ENCODE measurements at regions not wholly inside any gene's neighbourhood (a gene's known extent, or its start where the extent isn't known, plus 50 kb on each side); places are given as distances from the start of the nearest gene placed in this dataset.

DNA sequence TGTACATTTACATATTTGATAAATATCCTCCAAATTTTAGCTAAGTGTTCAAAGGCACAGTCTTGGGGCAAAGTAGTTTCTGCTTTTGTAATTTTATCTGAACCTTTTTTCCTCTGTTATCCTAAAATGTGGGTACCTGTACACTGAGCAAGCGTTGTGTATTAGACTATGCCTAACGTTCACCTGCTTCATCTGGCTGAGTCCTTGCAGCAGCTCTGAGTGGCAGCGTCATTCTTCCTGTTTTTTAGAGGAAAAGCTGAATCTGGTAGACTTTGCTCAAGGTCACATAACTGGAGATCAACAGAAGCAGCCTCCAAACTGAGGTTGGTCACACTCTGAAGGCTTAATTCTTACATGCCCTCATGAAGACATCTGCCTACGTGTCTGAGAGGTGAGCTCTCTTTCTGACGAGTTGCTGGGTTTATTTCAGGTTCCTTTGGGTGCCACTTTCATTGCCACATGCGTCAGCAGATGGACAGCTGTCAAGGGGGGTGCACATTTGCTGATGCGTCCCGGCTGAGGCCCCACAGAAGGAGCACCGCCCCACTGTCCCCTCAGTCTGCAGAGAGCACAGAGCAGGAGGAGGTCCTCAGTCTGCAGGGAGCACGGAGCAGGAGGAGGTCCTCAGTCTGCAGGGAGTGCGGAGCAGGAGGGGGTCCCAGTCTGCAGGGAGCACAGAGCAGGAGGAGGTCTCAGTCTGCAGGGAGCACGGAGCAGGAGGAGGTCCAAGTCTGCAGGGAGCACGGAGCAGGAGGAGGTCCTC, 406.5 kb upstream of the SHH start:
- no peak for DNase-seq

DNA sequence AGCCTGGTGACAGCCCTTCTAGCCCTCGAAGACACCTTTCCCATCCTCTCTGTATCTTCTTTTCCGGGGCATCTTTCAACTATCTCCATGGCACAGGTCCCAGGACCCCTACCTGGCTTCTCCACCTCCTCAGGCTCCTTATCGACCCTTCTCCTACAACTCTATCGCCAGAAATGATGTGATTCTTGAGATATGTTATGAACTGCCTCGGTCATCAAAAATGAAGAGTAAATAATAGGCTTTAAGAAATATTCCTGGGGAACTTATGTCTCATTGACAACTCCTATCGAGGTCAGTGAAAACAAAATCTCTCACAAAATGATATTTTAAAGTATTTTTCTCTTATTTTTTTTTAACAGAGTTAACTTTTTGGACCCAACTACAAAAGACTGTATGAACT, 405.5 kb upstream of the SHH start:
- no peak for DNase-seq

DNA sequence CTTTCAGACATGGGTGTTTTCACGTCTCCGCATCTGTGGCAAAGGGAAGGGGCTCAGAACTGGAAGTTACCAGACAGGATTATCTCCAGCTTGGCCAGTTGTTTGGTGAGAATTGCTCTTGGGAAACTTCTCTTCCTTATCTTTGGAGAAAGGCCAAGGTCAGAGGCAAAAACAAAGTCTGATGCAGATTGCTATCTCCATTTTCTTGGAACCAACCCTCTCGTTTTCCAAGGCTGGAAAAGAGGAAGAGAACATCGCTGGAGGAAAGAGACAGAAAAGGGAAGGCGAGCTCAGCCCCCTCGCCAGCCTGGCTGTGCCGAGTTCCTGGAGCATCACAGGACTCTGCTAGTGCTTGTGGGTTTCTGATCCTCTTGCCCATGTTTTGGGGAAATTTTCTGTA, 396.8 kb upstream of the SHH start:
- no peak for DNase-seq

DNA sequence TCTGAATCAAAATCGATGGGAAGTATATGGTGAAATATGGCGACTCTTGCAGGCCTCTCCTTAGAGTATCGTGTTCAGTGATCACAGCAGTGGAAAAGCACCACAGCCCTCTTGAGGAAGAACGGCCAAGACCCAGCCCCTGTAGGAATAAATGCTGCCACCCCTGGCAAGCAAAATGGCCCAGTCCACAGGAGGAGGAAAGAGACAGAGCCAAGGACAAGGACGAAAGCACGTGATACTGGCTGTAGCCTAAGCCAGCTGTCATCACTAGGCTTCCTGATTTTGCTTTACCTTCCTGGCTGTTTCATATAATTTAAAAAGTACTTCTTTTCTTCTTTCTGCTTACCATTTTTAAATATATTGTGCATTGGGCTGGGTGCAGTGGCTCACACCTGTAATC, 395.0 kb upstream of the SHH start:
- no peak for DNase-seq

DNA sequence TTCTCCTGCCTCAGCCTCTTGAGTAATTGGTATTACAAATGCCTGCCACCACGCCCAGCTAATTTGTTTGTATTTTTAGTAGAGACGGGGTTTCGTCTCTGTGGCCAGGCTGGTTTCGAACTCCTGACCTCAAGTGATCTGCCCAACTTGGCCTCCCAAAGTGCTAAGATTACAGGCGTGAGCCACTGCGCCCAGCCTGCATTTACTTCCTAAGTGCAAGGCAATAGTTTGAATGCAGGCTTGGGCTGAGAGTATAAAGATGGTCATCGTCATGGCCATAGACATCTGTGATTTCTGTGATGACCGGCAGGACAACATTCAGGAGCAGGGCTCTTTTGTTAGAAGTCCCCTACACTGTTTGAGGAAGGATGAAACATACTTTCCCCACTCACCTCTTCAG, 393.9 kb upstream of the SHH start:
- no peak for DNase-seq

DNA sequence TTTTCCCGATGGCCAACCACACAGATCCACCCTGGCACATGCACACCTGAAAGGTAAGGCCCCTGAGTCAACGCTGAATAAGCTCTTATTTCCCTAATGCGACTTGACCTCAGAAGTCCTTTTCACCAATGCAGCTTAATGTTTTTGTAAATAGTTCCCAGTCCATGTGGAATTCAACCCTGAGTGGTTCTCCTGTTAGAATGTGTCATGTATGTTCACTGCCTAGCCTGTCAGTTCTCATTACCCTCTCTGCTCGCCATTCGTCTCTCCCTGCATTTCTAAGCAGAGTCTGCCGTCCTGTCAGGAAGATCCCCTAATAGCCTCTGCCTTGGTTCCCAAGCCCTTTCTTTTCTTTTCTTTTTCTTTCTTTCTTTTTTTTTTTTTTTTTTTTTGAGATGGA, 392.6 kb upstream of the SHH start:
- no peak for DNase-seq

DNA sequence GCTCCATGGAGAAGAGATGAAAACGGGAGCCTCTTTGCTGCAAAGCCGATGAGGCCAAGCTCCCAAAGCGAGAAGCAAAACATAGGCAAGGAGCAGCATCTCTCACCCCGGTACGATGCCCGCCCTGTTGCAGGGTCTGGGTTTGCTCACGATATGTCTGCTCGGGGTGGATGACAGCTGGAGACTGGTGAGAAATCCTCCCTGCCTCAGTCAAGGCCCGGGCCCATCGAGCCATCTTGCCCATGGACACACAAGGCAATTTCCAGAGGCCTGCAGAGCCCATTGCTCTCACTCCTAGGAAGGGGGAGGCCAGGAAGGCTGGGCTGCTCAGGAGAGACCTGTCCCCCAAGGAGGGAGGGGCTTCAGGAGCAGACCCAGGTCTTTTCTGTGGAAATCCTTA, 391.7 kb upstream of the SHH start:
- no peak for DNase-seq

DNA sequence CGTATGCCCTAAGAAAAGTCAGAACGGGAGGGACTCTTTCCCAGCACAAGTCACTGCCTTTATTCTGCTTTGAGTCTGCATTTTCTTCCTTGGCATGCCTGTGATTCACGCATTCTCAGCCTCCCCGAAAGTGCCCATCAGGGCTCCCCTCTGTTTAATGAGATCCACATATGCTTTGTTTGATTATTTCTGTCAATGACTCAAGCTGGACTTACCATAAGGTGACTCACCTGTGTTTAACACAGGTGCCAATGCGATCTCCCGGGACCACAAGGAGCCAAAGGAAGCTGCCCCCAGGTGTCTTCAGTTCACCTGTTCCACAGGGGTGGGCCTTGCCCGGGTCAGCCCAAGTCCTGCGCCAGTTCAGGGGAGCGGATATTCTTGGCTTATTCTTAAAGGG, 386.0 kb upstream of the SHH start:
- no peak for DNase-seq

DNA sequence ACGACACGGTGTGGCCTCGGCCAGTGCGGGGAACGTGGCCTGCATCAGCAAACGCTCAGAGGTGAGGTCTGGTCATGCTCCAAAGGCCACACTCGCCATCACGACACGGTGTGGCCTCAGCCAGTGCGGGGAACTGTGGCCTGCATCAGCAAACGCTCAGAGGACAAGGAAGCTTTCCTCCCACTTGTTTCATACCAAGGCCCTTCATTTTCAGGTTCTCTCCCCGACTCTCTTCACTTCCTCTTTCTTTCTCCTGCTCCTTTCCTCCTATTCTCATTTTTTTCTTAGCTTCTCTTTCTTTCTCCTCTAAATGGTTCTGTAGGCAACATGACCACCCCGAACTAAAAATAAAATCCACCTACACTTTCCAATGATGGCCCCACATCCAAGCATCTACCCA, 384.4 kb upstream of the SHH start:
- no peak for DNase-seq

DNA sequence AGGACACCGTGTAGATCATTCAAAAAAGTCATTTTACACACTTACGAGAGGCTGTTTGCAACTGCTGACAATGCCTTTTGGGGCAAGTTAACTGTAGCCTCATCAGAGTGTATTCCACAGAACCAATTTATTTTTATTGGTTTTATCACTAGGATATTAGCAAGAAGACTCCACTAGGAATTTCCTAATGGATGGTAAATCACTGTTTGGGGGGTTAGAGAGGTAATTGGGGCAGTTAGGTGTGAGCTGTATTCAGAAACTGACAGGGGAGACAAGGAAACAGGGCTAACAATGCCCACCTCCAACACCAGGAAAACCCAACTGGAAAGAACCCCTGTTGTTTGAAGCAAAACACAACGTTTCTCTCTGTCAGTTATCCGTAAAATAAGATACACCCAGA, 383.0 kb upstream of the SHH start:
- no peak for DNase-seq

DNA sequence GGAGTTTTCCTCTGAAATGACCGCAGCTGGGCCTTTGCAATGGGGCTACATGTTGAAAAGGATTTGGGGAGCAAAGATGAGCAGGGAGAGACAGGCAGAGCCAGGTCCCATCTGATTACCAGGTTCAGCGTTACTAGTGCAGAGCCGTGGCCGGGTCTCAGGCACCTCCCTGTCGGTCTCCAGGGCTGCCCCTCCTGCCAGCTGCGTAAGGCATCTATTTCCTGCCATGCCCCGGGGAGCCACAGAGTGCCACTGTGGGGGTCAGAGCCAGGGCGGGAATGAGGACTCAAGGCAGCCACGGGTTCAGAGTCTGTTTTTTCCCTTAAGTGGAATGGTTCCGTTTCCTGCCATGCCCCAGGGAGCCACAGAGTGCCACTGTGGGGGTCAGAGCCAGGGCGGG, 382.6 kb upstream of the SHH start:
- DNase-seq = no peak

DNA sequence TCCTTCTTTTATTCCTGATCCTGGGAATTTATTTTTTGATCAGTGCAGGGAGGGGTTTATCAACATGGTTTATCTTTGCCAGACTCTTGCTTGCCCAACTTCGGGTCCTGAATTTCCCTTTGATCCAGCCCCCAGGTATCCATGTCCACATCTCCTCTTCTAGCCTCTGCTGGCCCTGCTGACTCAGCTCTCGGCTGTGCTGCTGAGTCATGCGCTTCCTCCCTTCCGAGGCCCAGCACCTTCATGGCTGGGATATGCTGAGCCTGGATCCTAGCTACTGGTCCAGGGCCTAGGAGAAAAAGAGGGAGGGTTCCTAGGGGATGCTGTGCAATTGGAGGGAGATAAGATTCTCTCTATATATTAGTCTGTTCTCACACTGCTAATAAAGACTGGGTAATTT, 380.7 kb upstream of the SHH start:
- no peak for DNase-seq

DNA sequence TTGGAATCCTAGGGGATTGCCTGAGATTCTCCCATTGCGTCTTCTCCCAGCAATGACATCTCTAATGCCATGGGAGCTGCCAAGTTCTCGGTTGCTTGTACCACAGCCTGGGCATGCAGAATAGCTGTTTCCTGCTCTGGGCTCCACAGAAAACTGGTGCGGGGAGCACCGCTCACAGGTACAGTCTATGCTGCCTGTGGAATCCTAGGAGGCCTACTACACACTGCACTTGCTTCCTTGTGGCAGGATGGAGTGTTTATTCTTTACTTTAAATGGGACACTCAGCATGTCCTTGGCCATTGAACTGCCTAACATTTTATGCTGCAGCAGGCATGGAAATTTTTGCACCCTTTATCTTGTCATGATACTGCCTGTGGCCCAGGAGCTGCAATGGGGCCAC, 378.8 kb upstream of the SHH start:
- DNase-seq = no peak

DNA sequence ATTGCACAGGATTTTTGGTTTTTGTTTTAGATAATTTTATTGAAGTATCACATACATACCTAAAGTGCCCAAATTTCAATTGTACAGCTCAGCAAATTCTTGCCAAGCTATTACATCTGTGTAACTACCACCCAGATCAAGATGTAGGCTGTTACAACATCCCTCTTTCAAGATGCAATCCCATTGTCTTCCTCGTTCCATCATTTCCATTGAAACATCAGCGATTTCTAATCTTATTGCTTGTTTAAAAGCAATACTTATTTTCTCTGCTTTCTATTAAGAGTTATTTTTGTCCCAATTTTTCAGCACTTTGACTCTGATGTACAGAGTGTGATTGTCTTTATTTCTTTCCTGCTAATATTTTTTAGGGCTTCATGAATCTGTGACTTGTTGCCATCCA, 372.8 kb upstream of the SHH start:
- no peak for DNase-seq

DNA sequence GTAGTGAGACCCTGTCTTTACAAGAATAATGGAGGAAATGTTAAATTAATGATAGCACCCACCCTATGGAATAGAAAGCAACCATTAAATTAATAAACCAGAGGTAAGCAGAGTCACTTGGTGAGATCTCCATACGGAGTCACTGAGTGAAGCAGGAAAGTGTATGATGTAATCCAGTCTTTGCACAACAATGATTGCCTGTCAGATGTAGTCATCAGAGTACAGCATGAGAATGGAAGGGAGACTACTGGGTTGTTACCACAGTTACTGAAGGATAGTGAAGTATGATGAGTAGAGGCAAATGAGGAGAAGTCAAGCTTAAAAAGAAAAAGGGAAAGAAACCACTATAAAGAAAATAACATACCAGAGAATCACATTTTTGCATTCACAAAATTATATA, 371.9 kb upstream of the SHH start:
- DNase-seq = no peak

DNA sequence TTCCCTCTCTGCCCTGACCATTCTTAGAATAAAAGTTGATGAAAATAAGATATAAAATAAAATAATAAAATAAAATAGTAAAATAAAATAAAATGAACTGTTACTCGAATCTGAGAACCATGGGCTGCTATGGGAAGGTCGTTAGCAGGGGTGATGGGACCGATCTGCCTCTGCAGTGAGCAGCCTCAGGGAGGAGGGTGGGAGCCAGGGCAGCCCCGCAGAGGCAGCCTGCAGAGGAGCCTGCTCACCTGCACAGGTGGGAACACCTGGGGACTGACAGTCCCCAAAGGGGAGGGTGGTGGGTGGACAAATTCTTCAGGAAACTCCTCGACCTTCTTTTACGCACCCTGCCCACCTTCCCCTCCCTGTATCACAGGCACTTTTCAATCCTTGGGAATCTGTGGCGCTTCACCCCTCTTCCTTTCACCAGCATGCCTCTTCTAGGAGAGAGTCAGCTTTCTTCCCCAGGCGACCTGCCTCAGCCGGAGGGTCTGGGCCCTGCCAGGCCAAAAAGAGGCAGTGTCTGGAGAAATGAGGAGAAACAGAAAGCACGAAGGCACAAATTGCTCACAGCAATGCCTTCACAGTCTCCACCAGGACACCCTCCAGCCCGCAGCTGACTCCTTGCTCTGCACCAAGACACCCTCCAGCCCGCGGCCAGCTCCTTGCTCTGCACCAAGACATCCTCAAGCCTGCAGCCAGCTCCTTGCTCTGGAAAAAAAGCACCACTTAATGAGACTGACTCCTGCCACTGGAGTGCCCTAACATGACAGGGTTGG, 368.4 kb upstream of the SHH start:
- no peak for DNase-seq

DNA sequence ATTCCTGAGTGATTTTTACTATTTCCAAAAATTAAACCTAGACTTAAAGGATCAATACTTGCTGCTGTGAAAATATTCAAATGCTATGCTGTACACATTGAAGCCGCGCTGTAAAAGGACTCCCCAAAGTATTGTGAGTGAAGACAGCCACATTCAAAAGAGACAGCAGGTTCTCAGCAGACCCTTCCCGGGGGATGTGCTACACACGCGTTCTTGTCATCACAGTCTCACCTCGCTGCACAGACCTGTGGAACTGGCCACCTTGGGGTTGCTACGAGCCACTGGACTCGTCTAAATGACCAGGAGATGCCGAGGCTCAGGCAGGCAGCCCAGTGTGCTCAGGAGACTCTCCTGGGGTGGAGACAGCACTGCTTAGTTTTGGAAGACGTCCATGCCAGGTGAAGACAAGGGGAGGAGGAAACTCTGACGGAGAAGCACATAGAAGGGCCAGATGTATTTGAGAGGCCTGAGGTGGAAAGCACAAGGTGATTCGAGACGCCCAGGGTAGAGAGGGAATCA, 367.7 kb upstream of the SHH start:
- no peak for DNase-seq

DNA sequence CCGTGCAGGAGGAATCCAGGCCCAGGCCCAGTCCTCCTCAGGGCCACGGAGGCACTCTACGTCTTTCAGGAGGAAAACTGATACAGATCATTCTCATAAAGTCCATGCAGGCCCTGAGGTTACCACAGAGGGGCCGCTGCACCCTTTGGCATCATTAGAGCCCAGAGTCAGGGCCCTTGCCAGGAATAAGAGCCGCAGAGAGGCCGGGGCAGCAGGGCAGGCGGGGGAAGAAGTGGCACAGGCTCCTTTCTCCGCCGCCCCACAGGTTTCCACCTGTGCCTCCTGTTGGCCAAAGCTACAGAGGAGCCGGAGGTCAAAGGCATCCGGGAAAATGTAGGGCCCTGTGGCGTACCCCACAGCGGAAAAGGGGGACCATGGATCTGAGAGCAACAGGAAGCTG, 366.6 kb upstream of the SHH start:
- no peak for DNase-seq

DNA sequence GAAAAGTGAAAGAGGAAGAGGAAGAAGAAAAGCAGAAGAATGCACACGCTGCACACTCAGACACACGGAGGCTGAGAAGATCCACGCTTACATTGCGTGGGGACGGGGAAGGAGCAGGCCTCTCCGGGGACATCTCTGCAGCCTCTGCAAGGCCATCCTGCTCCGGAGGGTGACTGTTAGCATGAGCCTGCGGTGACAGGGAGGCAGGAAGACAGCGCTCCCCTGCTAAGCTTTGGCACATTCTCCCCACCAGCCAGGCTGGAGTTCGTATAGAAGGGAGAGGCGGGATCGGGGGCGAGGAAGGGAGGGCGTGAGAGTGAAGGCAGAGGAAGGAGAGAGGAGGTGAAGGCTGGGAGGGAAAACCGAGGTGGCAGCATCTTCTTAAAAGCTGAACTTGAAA, 366.0 kb upstream of the SHH start:
- DNase-seq = no peak

DNA sequence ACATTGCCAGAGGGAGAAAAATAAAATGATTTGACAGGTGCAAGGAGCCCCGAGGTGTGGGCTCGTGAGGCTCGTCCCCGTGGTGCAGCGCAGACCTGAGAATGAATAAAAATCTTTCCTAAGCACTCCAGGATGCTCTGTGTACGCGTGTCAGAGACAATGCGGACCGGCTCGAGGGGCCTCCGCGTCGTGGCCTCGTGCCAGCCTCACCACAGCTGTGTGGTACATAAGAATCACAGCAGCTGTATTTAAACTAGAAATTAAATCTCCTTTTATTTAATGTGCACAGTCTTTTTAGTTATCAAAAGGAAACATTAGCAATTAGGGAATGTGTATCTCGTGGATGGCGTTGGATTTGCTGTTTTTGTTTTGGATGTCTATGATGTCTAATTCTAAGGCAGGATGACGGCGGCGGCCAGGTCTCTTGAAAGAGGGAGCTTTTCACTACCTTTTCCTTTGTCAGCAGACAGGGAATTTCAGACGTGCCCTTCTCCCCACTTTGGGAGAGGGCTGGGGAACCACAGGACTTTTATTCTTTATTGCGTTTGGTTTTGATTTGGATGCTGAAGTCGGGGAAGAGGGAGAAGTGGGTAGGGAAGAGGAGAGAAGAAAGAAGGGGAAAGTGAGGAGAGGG, 365.3 kb upstream of the SHH start:
- DNase-seq = no peak

DNA sequence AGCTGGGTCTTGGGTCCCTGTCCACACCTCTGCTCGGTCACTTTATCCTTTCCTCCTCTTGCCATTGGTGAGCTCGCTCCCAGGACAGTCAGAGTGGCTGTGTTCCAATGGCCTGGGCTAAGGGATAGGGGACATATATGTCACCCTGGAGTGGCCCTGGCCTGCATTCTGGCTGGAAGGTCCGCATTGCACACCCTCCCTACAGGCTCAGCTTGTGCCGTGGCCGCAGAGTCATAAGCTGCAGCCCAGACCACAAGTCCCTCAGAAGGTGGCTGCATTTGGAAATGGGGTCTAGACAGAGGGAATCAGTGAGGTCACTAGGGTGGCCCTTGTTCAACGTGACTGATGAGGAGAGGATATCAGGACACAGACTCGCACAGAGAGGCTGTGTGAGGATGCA, 363.8 kb upstream of the SHH start:
- DNase-seq = no peak

DNA sequence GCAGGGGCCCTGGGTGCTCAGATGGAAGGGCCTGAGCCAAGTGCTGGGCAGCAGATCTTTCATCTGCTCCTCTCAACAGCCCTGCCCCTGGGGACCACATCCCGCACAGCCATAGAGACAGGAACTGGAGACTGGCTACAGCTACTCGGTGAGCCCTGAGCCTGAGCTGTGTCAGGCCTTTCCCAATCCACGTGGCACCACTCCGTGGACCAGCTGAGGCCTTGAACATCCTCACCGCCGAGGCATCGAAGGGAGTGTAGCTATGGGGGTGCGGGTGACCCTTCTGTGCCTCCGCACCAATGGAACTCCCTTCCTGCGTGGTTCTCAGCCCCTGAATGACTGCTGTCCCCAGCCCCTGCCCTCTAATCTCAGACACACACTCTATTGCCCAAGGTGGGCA, 362.7 kb upstream of the SHH start:
- no peak for DNase-seq

DNA sequence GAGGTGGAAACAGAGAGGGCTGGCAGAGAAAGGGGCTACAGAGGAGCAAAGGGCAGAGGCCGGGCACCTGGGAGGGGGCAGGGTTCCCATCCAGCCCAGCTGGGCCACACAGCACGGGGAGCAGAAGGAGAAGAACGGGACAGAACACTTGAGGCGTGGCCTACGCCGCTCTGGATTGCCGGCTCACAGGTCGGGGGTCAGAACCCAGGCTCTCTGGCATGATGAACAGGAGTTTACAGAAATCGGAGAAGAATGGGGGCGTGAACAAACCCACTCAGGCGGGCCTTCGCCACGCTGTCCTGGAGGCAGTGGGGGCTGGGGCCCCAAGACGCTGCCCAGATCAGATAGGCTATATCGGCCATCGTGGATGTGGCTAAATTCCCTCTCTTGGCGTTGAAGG, 362.2 kb upstream of the SHH start:
- no peak for DNase-seq

DNA sequence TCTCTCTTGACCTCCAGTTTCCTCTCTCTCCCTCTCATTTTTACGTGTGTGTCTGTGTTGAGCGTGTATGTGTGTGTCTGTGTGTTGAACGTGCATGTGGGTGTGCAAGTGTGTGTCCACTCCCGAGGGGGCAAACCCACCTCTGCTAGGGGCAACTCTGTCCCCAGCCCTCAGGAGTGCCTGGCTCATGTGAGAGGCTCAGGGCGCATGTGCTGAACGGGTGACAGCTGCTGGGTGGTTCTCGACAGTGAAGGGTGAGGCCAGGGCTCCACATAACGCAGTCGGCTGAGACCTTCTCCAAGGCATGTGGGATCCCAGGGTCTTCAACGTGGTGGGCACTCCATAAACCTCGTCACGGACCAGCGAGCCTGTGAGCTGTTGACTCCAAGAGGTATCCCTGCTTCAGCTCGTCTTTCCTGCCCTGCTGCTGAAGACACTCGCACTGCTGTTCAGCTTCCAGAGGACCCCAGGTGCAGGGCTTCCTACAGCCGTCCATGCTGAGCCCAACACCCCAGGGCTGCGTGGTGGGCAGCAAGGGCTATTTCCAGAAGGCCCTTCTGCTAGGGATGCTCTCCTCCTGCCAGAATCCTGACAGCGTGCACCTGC, 361.6 kb upstream of the SHH start:
- no peak for DNase-seq

Measured in NCI-H1436 treated with DMSO at 0.1 percent for 48 hours (cell line).